HG02759 (cell line): ENCODE measurements at regions not wholly inside any gene's neighbourhood (a gene's known extent, or its start where the extent isn't known, plus 50 kb on each side); places are given as distances from the start of the nearest gene placed in this dataset.
A peak's percentile ranks its signal among the peaks of the same experiment; 100 is the strongest.

ENCODE experiments used
- ATAC-seq: cut with Tn5 transposase; IDR thresholded peaks from one replicate; pipeline ENCODE4 v1.9.1; 2021; ENCODE audit warnings: mild to moderate bottlenecking, moderate library complexity; ENCODE audit not compliant: unreplicated experiment

DNA sequence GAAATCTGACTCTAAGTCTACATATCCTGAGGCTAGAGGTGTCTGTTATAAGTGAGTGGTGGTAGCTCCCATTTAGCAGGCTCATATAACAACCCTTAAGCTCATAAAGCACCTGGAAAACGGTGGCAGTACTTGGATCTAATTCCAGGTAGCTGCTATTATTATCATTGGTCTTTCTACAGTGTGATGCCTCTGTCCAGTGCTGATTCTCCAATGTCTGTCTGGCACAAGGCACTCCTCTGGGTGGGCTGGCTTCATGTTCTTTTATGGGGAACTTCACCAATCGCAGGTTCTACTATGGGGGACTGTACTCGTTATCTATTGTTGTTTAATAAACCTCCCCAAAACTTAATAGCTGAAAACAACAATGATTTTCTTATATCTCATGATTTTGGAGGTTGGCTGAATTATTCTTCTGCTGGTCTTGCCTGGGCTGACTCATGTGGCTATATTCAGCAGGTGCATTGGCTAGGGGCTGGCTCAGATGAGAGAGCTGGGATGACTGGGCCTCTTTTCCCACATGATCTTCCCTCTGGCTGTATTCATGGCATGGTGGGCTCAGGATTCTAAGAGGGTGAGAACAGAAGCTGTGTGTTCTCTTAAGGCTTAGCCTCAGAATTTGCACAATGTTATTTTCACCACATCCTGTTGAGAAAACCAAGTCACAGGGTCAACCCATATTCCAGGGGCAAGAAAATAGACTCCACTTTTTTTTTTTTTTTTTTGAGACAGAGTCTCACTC lies 93.0 kb upstream of the PCGF5 start:
- ATAC-seq, result no peak

GRCh38 chr10:91135113-91135512 lies 85.3 kb upstream of the PCGF5 start:
- no peak for ATAC-seq

- no peak for ATAC-seq
Observed at GRCh38 chr10:91137011-91137643, 83.3 kb upstream of the PCGF5 start.

DNA sequence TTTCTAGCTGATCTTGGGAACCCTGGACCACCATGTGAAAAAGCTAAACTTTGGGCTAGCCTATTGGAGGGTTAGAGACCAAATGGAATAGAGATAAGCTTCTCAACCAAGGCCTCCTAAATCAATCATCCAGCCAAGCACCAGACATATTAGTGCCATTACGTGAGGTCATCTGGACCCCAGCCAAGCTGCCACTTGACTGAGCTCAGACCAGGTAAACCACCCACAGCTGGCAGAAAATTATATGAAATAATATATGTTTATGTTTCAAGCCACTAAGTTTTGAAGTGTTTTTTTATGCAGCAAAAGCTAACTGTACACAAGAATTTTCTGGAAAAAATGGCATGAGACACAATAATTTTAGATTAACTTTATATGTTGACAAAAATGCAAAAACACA lies 82.6 kb upstream of the PCGF5 start:
- ATAC-seq, result no peak

GRCh38 chr10:91140995-91141549 lies 79.4 kb upstream of the PCGF5 start:
- ATAC-seq, result no peak

- no peak for ATAC-seq
Observed at GRCh38 chr10:91144961-91145360, 75.5 kb upstream of the PCGF5 start.

GRCh38 chr10:91146146-91146545 lies 74.3 kb upstream of the PCGF5 start:
- ATAC-seq, result no peak

DNA sequence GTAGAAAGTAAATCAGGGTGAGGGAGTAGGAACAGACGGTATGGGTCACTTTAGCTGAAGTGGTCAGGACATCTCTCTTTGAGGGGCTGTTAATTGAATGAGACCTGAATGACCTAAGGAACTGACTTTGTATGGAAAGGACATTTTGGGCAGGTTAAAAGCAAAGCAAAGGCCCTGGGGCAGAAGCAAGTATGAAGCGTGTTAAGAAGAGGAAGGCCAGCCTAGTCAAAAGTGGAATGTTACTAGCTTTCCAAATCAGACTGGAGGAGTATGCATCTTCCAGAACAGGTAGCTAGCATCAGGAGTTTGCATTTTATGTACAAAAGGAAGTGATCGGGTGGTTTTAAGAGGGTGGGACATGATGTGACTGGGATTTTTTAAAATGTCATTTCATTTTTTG lies 70.9 kb upstream of the PCGF5 start:
- ATAC-seq, result no peak

- ATAC-seq, result no peak
Observed at GRCh38 chr10:91150631-91151030, 69.8 kb upstream of the PCGF5 start.

DNA sequence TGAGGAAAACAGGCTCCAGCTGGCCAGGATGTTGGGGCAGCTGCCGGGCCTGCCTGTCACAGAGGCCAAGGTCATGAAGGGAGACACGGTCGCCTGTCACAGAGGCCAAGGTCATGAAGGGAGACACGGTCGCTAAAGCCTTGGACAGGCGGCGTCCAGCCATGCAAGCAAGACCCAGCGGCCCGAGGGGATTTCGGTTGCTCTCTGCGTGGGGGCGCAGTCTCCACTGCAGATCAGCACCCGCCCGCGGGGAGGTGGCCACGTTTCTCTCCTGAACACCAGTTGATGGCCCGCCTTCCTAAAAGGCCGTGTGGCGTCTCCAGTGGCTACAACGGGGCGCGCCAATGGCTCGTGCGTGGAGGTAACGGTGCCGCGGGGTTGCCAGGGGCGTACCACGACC lies 67.0 kb upstream of the PCGF5 start:
- no peak for ATAC-seq

DNA sequence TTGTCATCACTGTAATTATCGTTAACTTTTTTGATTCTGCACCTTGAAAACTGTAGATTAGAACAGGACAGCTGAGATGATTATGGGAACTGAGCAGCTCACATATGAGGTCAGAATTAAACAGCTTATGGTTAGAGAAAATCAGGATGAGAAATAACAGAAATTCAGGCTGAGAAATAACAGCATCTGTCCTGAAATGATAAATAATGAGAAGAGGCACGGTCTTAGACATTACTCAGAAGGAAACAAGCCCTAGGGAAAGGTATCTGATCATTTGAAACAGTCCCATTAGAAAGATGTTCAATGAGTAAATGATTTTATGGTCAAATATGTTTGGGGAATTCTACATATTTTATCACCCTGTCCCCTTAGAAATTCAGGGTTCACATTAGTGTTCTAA lies 65.6 kb upstream of the PCGF5 start:
- ATAC-seq, result no peak

- ATAC-seq, result no peak
Observed at GRCh38 chr10:91156196-91156595, 64.3 kb upstream of the PCGF5 start.

DNA sequence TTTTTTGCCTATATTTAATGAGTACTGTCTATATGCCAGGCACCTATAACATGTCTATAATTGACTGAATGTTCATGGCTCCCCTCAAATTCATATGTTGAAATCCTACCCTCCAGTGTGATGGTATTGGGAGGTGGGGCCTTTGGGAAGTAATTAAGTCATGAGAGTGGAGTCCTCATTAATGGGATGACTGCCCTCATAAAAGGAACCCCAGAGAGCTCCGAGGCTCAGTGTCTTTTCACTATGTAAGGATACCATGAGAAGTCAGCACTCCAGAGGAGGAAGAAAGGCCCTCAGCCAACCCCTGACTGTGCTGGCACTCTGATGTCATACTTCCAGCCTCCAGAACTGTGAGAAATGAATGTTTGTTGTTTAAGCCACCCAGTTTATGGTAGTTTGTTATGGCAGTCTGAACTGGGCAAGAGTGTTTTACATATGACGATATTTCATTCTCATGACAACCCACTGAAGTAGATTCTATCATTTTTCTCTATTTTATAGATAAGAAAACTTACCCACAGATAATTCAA lies 61.1 kb upstream of the PCGF5 start:
- no peak for ATAC-seq

- ATAC-seq, result no peak
Observed at GRCh38 chr10:91162050-91162494, 58.4 kb upstream of the PCGF5 start.

GRCh38 chr10:91162495-91163268 lies 57.8 kb upstream of the PCGF5 start:
- ATAC-seq, result peak; percentile 63

DNA sequence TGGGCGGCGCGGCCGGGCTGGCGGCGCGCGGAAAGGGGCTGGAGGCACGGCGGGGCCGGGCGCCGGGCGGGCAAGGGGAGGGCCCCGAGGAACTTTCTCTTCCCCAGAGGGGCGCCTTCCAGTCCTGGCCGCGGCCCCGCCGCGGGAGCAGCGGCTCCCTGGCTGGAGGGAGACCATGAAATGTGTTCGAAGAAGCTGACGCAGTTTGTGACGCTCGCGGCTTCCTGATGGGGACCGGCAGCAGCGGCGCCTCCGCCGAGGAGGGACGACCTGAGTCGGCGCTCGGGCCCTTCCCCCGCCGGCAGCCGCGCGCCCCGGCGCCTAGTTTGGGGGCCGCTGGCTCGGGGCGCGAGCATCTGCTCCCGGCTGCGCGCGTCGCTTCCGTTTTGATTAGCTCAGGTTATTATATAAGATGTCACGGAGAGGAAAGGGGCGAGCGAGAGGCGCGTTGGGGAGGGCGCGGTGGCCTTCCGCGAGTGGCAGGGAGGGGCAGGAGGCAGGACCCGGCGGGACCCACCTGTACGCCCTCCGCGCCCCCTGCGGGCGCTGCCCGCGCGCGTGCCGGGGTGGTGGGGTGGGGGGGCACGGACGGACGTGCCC lies 57.1 kb upstream of the PCGF5 start:
- peak; percentile 54 for ATAC-seq

DNA sequence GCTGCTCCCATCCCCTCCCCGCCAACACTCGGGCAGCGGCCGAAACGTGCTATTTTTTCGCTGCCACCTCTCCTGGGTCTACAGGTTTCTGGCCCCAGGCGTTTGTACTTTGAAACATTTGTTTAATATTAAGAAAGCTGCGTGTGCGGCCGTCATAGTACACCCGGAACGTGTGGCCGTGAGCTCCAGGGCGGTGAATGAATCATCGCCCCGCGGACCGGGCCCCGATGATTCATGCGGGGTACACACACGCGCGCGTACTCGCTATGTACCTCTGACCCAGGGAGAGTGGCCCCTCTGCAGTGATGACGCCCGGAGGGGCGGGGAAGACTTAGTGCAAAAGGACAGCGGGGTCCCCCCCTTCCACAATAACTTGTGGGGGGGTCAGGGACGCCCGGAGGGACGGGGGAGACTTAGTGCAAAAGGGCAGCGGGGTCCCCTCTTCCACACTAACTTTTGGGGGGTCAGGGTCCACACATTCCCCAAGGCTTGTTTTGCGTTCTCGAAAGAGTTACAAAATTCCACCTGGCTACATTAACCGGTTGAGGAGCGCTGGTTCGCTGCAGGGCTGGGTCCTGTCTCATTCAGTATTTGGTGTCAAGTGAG lies 56.5 kb upstream of the PCGF5 start:
- ATAC-seq, result peak; percentile 32

GRCh38 chr10:91164520-91165065 lies 55.9 kb upstream of the PCGF5 start:
- no peak for ATAC-seq

GRCh38 chr10:91167406-91167805 lies 53.1 kb upstream of the PCGF5 start:
- no peak for ATAC-seq

GRCh38 chr10:91170418-91170817 lies 50.0 kb upstream of the PCGF5 start:
- ATAC-seq, result no peak
